WTC11 (cell line): ENCODE measurements at regions not wholly inside any gene's neighbourhood (a gene's known extent, or its start where the extent isn't known, plus 50 kb on each side); places are given as distances from the start of the nearest gene placed in this dataset.

Experiments used
- ATAC-seq: fragments of 200-7000 bp; cut with Tn5 transposase; 2 replicates; pipeline ENCODE4 v1.10.0; 2021; ENCODE audit warnings: mild to moderate bottlenecking, moderate library complexity
- CTCF ChIA-PET: fragments of 300-600 bp; sonication (Branson Sonifier 250); formaldehyde crosslinking; loops from one replicate; lab custom pipeline; 2021; ENCODE audit warnings: antibody characterized with exemption; lab: Charles Lee
- POLR2A ChIA-PET: fragments of 350-600 bp; sonication (Branson Sonifier 250); formaldehyde crosslinking; loops from one replicate; lab custom pipeline; 2021; ENCODE audit warnings: antibody characterized with exemption; lab: Charles Lee
- DNase-seq: peaks from one replicate; pipeline ENCODE4 v3.0.0; 2021; ENCODE audit warnings: low spot score
- H3K27ac Mint-ChIP-seq: 2 replicates; pipeline ENCODE4 v1.8.0; 2021; ENCODE audit warnings: mixed read lengths
- H3K27me3 Mint-ChIP-seq: 2 replicates; pipeline ENCODE4 v1.8.0; 2021; ENCODE audit warnings: low read depth, mild to moderate bottlenecking, moderate library complexity, mixed read lengths
- H3K36me3 Mint-ChIP-seq: 2 replicates; pipeline ENCODE4 v1.8.0; 2021; ENCODE audit warnings: mixed read lengths
- H3K4me1 Mint-ChIP-seq: 2 replicates; pipeline ENCODE4 v1.8.0; 2022; ENCODE audit warnings: mixed read lengths
- H3K4me3 Mint-ChIP-seq: 2 replicates; pipeline ENCODE4 v1.8.0; 2021; ENCODE audit warnings: mild to moderate bottlenecking, moderate library complexity, mixed read lengths
- H3K9me3 Mint-ChIP-seq: 2 replicates; pipeline ENCODE4 v1.8.0; 2021; ENCODE audit warnings: mixed read lengths
- AFF4 ChIP-seq: sonication (generic); formaldehyde crosslinking; IDR thresholded peaks from 2 replicates; pipeline ENCODE4 v1.8.1; 2023; ENCODE audit warnings: mild to moderate bottlenecking, missing genetic modification reagents, borderline replicate concordance
- ATF6 ChIP-seq: sonication (generic); formaldehyde crosslinking; IDR thresholded peaks from 2 replicates; pipeline ENCODE4 v1.8.1; 2023; ENCODE audit warnings: mild to moderate bottlenecking, missing genetic modification reagents
- EMX1 ChIP-seq: fragments of 250-450 bp; sonication (Bioruptor Pico); IDR thresholded peaks from 2 replicates; pipeline ENCODE4 v1.8.0; 2021; ENCODE audit warnings: mild to moderate bottlenecking
- ETV6 ChIP-seq: sonication (generic); formaldehyde crosslinking; IDR thresholded peaks from 2 replicates; pipeline ENCODE4 v1.8.1; 2022; ENCODE audit warnings: mild to moderate bottlenecking, missing genetic modification reagents
- MYBL2 ChIP-seq: sonication (generic); formaldehyde crosslinking; IDR thresholded peaks from 2 replicates; pipeline ENCODE4 v1.8.1; 2023; ENCODE audit warnings: mild to moderate bottlenecking, moderate library complexity, missing genetic modification reagents
- NFATC4 ChIP-seq: fragments of 250-450 bp; sonication (Bioruptor Pico); IDR thresholded peaks from 2 replicates; pipeline ENCODE4 v1.9.0; 2021; ENCODE audit warnings: mild to moderate bottlenecking
- NFYB ChIP-seq: sonication (generic); formaldehyde crosslinking; conservative IDR thresholded peaks from 2 replicates; pipeline ENCODE4 v1.8.0; 2022; ENCODE audit warnings: low read depth, missing genetic modification reagents
- USF2 ChIP-seq: sonication (generic); formaldehyde crosslinking; IDR thresholded peaks from 2 replicates; pipeline ENCODE4 v1.8.1; 2023; ENCODE audit warnings: mild to moderate bottlenecking, missing genetic modification reagents, moderate library complexity
- ZNF423 ChIP-seq: fragments of 250-450 bp; sonication (Bioruptor Pico); IDR thresholded peaks from 2 replicates; pipeline ENCODE4 v2.1.2; 2022; ENCODE audit warnings: mild to moderate bottlenecking, moderate library complexity
- ZNF671 ChIP-seq: fragments of 250-450 bp; sonication (Bioruptor Pico); IDR thresholded peaks from 2 replicates; pipeline ENCODE4 v1.8.0; 2021; ENCODE audit warnings: mild to moderate bottlenecking
- TF ChIP-seq, protein P1 (sequence below): sonication (generic); formaldehyde crosslinking; conservative IDR thresholded peaks from 2 replicates; pipeline ENCODE4 v1.8.1; 2022; ENCODE audit warnings: mild to moderate bottlenecking, missing genetic modification reagents
- TF ChIP-seq, protein P2 (sequence below): sonication (generic); formaldehyde crosslinking; IDR thresholded peaks from 2 replicates; pipeline ENCODE4 v1.8.1; 2022; ENCODE audit warnings: mild to moderate bottlenecking, missing genetic modification reagents, moderate library complexity, borderline replicate concordance
- TF ChIP-seq, protein P3 (sequence below): fragments of 250-450 bp; sonication (Bioruptor Pico); IDR thresholded peaks from 2 replicates; pipeline ENCODE4 v1.9.0; 2021; ENCODE audit warnings: mild to moderate bottlenecking

- TF ChIP-seq ATF6 (CRISPR knock-in tag) (no peak), NFYB (CRISPR knock-in tag) (no peak)
These were observed 173.8 kb upstream of the DCAF12L2 start (continued) for GRCh38 chrX:126339928-126340327.

DNA sequence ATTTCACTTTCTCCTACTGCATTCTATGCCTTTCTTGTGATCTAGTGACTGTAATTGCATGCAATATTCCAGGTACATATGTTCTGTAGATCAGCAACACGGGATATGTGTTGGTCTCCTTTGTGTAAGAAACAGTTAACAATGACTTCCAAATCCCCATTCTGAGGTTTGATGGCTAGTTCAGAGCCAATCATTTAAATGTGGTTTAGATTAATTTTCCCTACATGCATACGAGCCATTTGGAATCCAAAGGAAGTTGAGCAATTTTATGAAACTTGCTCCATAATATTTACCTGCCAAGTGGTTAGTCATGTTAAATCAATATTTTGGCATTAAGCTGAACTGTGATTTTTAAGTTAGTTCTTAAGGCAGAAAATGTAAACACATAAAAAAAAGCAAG lies 172.8 kb upstream of the DCAF12L2 start:
- Mint-ChIP-seq H3K27ac (no peak overlapping the region), H3K36me3 (peaks cover 7% of the 10 kb centered on the region; the same call in 1 of the 2 replicates), H3K4me3 (no peak overlapping the region), H3K9me3 (peaks cover 8% of the 10 kb centered on the region), H3K27me3 (no peaks in the 10 kb centered on the region), H3K4me1 (peaks cover 11% of the 10 kb centered on the region; the same call in 1 of the 2 replicates)
- no peak for ATAC-seq
- ChIA-PET POLR2A (no interaction called here), CTCF (no interaction called here)
- no peak for DNase-seq
- TF ChIP-seq, protein P1, sequence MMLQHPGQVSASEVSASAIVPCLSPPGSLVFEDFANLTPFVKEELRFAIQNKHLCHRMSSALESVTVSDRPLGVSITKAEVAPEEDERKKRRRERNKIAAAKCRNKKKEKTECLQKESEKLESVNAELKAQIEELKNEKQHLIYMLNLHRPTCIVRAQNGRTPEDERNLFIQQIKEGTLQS (CRISPR knock-in tag) = no peak
- TF ChIP-seq, protein P2, sequence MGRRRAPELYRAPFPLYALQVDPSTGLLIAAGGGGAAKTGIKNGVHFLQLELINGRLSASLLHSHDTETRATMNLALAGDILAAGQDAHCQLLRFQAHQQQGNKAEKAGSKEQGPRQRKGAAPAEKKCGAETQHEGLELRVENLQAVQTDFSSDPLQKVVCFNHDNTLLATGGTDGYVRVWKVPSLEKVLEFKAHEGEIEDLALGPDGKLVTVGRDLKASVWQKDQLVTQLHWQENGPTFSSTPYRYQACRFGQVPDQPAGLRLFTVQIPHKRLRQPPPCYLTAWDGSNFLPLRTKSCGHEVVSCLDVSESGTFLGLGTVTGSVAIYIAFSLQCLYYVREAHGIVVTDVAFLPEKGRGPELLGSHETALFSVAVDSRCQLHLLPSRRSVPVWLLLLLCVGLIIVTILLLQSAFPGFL (CRISPR knock-in tag) = no peak
- TF ChIP-seq ZNF423 (CRISPR knock-in tag) (no peak), USF2 (CRISPR knock-in tag) (no peak), NFATC4 (CRISPR knock-in tag) (no peak), EMX1 (CRISPR knock-in tag) (no peak)

- no peak for DNase-seq
- H3K4me3 Mint-ChIP-seq = no peak overlapping the region
- TF ChIP-seq MYBL2 = no peak
- no peak for TF ChIP-seq ZNF671
- no peak for TF ChIP-seq ETV6 (CRISPR knock-in tag)
- H3K9me3 Mint-ChIP-seq = peaks cover 9% of the 10 kb centered on the region
- no peak for ATAC-seq
- H3K27me3 Mint-ChIP-seq = no peaks in the 10 kb centered on the region
- H3K27ac Mint-ChIP-seq = no peak overlapping the region
- POLR2A ChIA-PET = no interaction called here
- CTCF ChIA-PET = no interaction called here
- H3K36me3 Mint-ChIP-seq = peaks cover 16% of the 10 kb centered on the region
- H3K4me1 Mint-ChIP-seq = no peaks in the 10 kb centered on the region
These were observed 134.3 kb upstream of the DCAF12L2 start for GRCh38 chrX:126300401-126300800.

DNA sequence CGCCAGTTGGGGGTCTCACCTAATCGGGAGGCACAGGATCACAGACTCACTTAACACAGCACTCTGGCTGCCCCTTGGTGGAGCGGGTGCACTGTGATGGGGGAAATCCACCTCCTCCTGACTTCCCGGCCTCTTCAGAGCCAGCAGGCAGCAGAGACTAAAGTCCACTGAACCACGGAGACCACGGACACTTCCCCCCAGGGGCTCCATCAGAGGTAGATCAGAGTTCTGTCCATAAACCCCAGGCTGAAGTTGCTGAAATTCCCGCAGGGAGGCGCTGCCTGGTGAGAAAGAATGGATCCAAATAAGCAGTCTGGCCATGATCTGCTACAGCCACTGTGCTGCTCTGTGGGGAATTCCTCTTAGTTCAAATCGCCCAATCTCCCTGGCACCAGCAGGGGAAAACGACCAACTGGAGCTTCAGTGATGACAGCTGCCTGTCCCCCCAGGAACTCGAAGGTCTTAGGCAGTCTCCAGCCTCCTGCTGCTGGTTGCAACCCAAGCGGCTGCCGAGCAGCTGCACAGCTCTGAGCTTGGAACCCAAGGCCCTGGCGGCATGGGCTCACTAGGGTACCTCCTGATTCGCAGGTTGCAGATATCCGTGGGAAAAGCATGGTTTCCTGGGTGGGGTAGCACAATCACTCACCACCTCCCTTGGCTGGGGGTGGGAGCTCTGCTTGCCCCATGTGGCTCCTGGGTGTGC lies 106.9 kb upstream of the DCAF12L2 start:
- H3K36me3 Mint-ChIP-seq = peaks cover 59% of the 10 kb centered on the region
- TF ChIP-seq AFF4 = no peak
- TF ChIP-seq, protein P3, sequence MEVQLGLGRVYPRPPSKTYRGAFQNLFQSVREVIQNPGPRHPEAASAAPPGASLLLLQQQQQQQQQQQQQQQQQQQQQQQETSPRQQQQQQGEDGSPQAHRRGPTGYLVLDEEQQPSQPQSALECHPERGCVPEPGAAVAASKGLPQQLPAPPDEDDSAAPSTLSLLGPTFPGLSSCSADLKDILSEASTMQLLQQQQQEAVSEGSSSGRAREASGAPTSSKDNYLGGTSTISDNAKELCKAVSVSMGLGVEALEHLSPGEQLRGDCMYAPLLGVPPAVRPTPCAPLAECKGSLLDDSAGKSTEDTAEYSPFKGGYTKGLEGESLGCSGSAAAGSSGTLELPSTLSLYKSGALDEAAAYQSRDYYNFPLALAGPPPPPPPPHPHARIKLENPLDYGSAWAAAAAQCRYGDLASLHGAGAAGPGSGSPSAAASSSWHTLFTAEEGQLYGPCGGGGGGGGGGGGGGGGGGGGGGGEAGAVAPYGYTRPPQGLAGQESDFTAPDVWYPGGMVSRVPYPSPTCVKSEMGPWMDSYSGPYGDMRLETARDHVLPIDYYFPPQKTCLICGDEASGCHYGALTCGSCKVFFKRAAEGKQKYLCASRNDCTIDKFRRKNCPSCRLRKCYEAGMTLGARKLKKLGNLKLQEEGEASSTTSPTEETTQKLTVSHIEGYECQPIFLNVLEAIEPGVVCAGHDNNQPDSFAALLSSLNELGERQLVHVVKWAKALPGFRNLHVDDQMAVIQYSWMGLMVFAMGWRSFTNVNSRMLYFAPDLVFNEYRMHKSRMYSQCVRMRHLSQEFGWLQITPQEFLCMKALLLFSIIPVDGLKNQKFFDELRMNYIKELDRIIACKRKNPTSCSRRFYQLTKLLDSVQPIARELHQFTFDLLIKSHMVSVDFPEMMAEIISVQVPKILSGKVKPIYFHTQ (CRISPR knock-in tag) = no peak
- no peak overlapping the region for H3K4me3 Mint-ChIP-seq
- ChIA-PET POLR2A (no interaction called here), CTCF (no interaction called here)
- H3K4me1 Mint-ChIP-seq = no peaks in the 10 kb centered on the region
- ATAC-seq (no peak), DNase-seq (no peak)
- no peak overlapping the region for H3K27ac Mint-ChIP-seq
- H3K9me3 Mint-ChIP-seq = peaks cover 41% of the 10 kb centered on the region
- H3K27me3 Mint-ChIP-seq = no peaks in the 10 kb centered on the region
